Ectodermal cell (in vitro differentiated cells): ENCODE measurements at regions not wholly inside any gene's neighbourhood (a gene's known extent, or its start where the extent isn't known, plus 50 kb on each side); places are given as distances from the start of the nearest gene placed in this dataset.
"Not testable (repeated sequence)": the region's sequence is repeated elsewhere in the genome, so short reads cannot be mapped to it uniquely, and the experiment has no call there.

Source experiments
- H3K27ac ChIP-seq: 2 replicates; pipeline ENCODE4 v1.7.0; 2013; ENCODE audit warnings: mild to moderate bottlenecking, low read depth, low read length; ENCODE audit not compliant: insufficient read depth, poor library complexity, severe bottlenecking
- H3K27me3 ChIP-seq: 2 replicates; pipeline ENCODE4 v1.7.0; 2013; ENCODE audit warnings: mild to moderate bottlenecking, low read length; ENCODE audit not compliant: insufficient read depth, control insufficient read depth, poor library complexity, severe bottlenecking
- H3K36me3 ChIP-seq: one replicate; pipeline ENCODE4 v1.7.0; 2013; ENCODE audit warnings: low read length; ENCODE audit not compliant: control insufficient read depth, insufficient read depth
- H3K4me1 ChIP-seq: one replicate; pipeline ENCODE4 v1.7.0; 2013; ENCODE audit warnings: low read length; ENCODE audit not compliant: control insufficient read depth, insufficient read depth
- H3K4me3 ChIP-seq: 2 replicates; pipeline ENCODE4 v1.7.0; 2013; ENCODE audit warnings: low read depth, low read length, control low read depth; ENCODE audit not compliant: insufficient read depth
- H3K9me3 ChIP-seq: 2 replicates; pipeline ENCODE4 v1.7.0; 2013; ENCODE audit warnings: mild to moderate bottlenecking, low read length, moderate library complexity; ENCODE audit not compliant: control insufficient read depth
- WGBS, 2 experiments: methylation state at CpG; one replicate each; pipeline ENCODE4 v1.1.7; 2013; ENCODE audit warnings: missing lambda C conversion rate in 2 of 2; 5-methylcytosine and 5-hydroxymethylcytosine counted together

DNA sequence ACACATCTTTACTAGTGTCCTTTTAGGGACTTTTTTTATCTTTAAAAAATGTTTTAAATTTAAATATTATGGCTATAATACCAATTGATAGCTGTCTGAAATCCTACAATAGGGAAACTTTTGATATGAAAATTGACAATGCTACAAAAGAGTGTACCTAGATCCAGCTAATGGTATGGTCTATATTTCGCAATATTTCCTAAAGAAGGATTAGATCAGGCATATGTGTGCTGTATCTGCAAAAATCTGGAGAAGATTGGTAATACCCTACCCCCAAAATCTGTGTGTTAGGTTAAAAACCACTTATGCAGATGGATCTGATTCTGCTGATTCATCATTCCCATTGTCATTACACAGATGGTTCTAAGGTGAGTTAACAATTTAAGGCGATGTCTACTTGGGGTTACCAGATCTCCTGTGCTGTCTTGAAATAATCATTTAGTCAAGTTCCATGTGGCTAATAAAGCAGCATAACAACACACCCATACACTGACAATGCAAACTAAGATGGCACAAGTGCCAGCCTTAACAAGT, 137.1 kb downstream of the GASK1B start:
- Histone ChIP-seq H3K27ac (no peak overlapping the region), H3K27me3 (no peaks in the 10 kb centered on the region), H3K9me3 (no peaks in the 10 kb centered on the region), H3K4me1 (no peaks in the 10 kb centered on the region), H3K4me3 (no peak overlapping the region), H3K36me3 (no peaks in the 10 kb centered on the region)
- WGBS, 2 experiments = 87 to 90% methylated on average over 2 of the region's 2 CpGs

GRCh38 chr4:158033416-158034120, 139.3 kb downstream of the GASK1B start:
- H3K36me3 ChIP-seq = no peaks in the 10 kb centered on the region
- no peak overlapping the region for H3K27ac ChIP-seq
- no peaks in the 10 kb centered on the region for H3K27me3 ChIP-seq
- H3K4me3 ChIP-seq = no peak overlapping the region
- WGBS, 2 experiments = 89 to 94% methylated on average over 5 of the region's 5 CpGs
- no peaks in the 10 kb centered on the region for H3K9me3 ChIP-seq
- no peaks in the 10 kb centered on the region for H3K4me1 ChIP-seq

DNA sequence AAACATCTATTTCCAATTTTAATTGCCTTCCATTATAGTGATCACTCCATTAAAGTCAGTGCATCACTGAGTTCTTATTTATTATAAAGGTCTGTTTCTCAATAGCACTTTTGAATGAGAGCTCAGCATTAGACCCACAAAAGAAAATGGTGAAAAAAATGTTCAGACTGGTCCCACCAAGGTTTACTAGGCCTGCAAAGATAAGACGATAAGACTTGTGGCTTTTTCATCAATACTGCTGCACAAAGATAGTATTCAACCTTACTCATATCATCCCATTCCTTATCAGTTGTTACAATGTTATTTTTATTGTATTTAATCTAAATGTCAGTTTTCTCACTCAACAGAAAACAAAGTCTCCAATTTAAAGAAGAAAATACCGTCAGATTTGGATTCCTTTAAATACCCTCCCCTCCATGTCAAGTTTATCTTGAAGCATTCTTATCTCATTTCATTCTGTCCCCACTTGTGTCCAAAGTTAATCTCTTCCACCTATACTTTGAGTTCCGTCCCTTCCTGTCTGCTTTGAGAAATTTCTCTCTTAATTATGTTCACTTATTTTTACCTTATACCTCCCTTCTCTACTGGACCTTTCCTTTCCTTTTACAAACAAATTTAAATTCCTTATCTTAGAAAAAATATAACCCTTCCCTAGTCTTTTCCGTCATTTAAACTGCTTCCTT, 140.0 kb downstream of the GASK1B start:
- H3K4me3 ChIP-seq = no peak overlapping the region
- WGBS, 2 experiments = 94% methylated on average over 4 of the region's 4 CpGs

DNA sequence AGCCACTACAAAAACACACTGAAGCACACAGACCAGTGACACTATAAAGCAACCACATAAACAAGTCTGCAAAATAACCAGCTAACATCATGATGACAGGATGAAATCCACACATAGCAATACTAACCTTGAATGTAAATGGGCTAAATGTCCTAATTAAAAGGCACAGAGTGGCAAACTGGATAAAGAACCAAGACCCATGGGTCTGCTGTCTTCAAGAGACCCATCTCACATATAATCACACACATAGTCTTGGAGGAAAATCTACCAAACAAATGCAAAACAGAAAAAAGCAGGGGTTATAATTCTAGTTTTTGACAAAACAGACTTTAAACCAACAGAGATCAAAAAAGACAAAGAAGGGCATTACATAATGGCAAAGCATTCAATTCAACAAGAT, 144.4 kb downstream of the GASK1B start:
- not testable (repeated sequence) for H3K4me3 ChIP-seq, H3K9me3 ChIP-seq

More for the DNA sequence above, 140.0 kb downstream of the GASK1B start:
- no peaks in the 10 kb centered on the region for H3K36me3 ChIP-seq
- no peaks in the 10 kb centered on the region for H3K9me3 ChIP-seq
- H3K27me3 ChIP-seq = no peaks in the 10 kb centered on the region
- H3K4me1 ChIP-seq = no peaks in the 10 kb centered on the region
- no peak overlapping the region for H3K27ac ChIP-seq

GRCh38 chr4:158025131-158025530, 147.7 kb downstream of the GASK1B start:
- 100% methylated on average over 1 of the region's 1 CpG for WGBS, 2 experiments
- H3K27me3 ChIP-seq = no peaks in the 10 kb centered on the region
- H3K27ac ChIP-seq = no peak overlapping the region
- H3K36me3 ChIP-seq = no peaks in the 10 kb centered on the region
- H3K4me1 ChIP-seq = no peaks in the 10 kb centered on the region
- no peak overlapping the region for H3K4me3 ChIP-seq
- H3K9me3 ChIP-seq = no peaks in the 10 kb centered on the region

More for the DNA sequence above, 144.4 kb downstream of the GASK1B start:
- H3K36me3 ChIP-seq, H3K27me3 ChIP-seq, H3K27ac ChIP-seq, H3K4me1 ChIP-seq: not testable (repeated sequence)

DNA sequence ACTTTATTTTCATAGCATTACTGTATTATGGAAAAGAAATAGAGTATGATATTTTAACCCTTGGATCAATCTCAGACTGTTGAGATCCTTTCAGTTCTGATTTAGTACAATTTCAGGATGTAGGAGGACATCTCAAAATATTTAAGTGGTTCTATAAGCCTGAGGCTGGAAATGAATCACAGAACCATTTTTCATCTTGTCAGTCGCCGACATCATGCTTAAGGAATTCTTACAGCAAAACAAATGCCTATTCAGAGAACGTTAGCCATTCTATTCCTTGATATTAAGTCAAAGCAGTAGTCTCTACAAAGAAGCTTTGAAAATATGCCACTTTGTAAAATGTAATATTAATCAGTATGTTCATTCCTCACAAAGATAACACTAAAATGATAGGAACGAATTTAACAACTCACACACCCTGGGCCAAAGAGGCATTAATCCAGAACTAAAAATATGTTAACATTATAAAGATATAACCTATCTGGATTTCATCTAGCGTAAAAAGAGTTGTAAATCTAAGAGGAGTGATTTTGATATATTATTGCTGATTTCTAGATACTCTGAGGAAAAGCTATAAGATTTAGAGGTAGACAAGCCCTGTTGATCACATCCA, 152.0 kb downstream of the GASK1B start:
- WGBS, 2 experiments = 85 to 88% methylated on average over 4 of the region's 5 CpGs

GRCh38 chr4:158020176-158020575, 152.6 kb downstream of the GASK1B start:
- Histone ChIP-seq H3K27me3 (no peaks in the 10 kb centered on the region), H3K9me3 (no peaks in the 10 kb centered on the region), H3K4me3 (no peak overlapping the region), H3K27ac (no peak overlapping the region), H3K36me3 (no peaks in the 10 kb centered on the region), H3K4me1 (peaks cover 4% of the 10 kb centered on the region)

More for the DNA sequence above, 152.0 kb downstream of the GASK1B start:
- H3K36me3 ChIP-seq = no peaks in the 10 kb centered on the region
- no peak overlapping the region for H3K27ac ChIP-seq
- no peaks in the 10 kb centered on the region for H3K9me3 ChIP-seq
- no peak overlapping the region for H3K4me3 ChIP-seq
- H3K27me3 ChIP-seq = no peaks in the 10 kb centered on the region
- peaks cover 4% of the 10 kb centered on the region for H3K4me1 ChIP-seq

GRCh38 chr4:158018831-158019230, 154.0 kb downstream of the GASK1B start:
- H3K4me3 ChIP-seq = no peak overlapping the region
- peaks cover 4% of the 10 kb centered on the region for H3K4me1 ChIP-seq
- H3K9me3 ChIP-seq = no peaks in the 10 kb centered on the region
- WGBS, 2 experiments = 100% methylated on average over 1 of the region's 1 CpG; no CpG with 5 or more reads in 1 of the 2 experiments
- no peak overlapping the region for H3K27ac ChIP-seq
- H3K36me3 ChIP-seq = no peaks in the 10 kb centered on the region
- H3K27me3 ChIP-seq = no peaks in the 10 kb centered on the region

- no peaks in the 10 kb centered on the region for H3K9me3 ChIP-seq
- no peak overlapping the region for H3K4me3 ChIP-seq
- peaks cover 4% of the 10 kb centered on the region for H3K4me1 ChIP-seq
- H3K36me3 ChIP-seq = no peaks in the 10 kb centered on the region
- no peaks in the 10 kb centered on the region for H3K27me3 ChIP-seq
- 72 to 80% methylated on average over 1 of the region's 1 CpG for WGBS, 2 experiments
- no peak overlapping the region for H3K27ac ChIP-seq
These were observed 154.5 kb downstream of the GASK1B start for GRCh38 chr4:158018221-158018830.

GRCh38 chr4:158016511-158016910, 156.3 kb downstream of the GASK1B start:
- Histone ChIP-seq H3K4me1 (peaks cover 4% of the 10 kb centered on the region), H3K27ac (no peak overlapping the region), H3K27me3 (no peaks in the 10 kb centered on the region), H3K9me3 (no peaks in the 10 kb centered on the region), H3K36me3 (no peaks in the 10 kb centered on the region), H3K4me3 (no peak overlapping the region)
- WGBS, 2 experiments = 92% methylated on average over 1 of the region's 1 CpG; no CpG with 5 or more reads in 1 of the 2 experiments
